OCI-LY3 (cell line): ENCODE measurements at regions not wholly inside any gene's neighbourhood (a gene's known extent, or its start where the extent isn't known, plus 50 kb on each side); places are given as distances from the start of the nearest gene placed in this dataset.

Experiments used
- H2AFZ ChIP-seq: fragments of 200-600, 300-600 bp; shearing (Covaris generic); 2 replicates; pipeline ENCODE4 v1.6.0; 2014; ENCODE audit warnings: antibody characterized with exemption, low read depth, low read length
- H3K27ac ChIP-seq: fragments of 200-600, 300-600 bp; sonication (generic); 2 replicates; pipeline ENCODE4 v1.5.1; 2014; ENCODE audit warnings: mild to moderate bottlenecking, low read length, moderate library complexity, mixed read lengths
- H3K27me3 ChIP-seq: fragments of 200-600, 300-600 bp; sonication (generic); 2 replicates; pipeline ENCODE4 v1.6.1; 2014; ENCODE audit warnings: low read depth, low read length, mixed read lengths
- H3K36me3 ChIP-seq: fragments of 200-600, 300-600 bp; sonication (generic); replicated peaks from 2 replicates; pipeline ENCODE3; 2014; ENCODE audit warnings: low read depth, low read length, mixed read lengths
- H3K4me1 ChIP-seq: fragments of 300-600, 200-600 bp; sonication (generic); 2 replicates; pipeline ENCODE4 v1.6.1; 2014; ENCODE audit warnings: low read length, mixed read lengths
- H3K4me2 ChIP-seq: fragments of 200-600, 300-600 bp; sonication (generic); 2 replicates; pipeline ENCODE4 v1.6.1; 2014; ENCODE audit warnings: low read length, mixed read lengths
- H3K4me3 ChIP-seq: fragments of 300-600, 200-600 bp; sonication (generic); 2 replicates; pipeline ENCODE4 v1.5.1; 2014; ENCODE audit warnings: antibody characterized with exemption, mild to moderate bottlenecking, low read length, moderate library complexity
- H3K79me2 ChIP-seq: fragments of 300-600, 200-600 bp; shearing (Covaris generic); 2 replicates; pipeline ENCODE4 v1.6.1; 2014; ENCODE audit warnings: mild to moderate bottlenecking, low read length, mixed read lengths
- H3K9ac ChIP-seq: fragments of 300-600, 200-600 bp; shearing (Covaris generic); 2 replicates; pipeline ENCODE4 v1.6.0; 2014; ENCODE audit warnings: mild to moderate bottlenecking, low read length, moderate library complexity
- H3K9me3 ChIP-seq: fragments of 200-600, 300-600 bp; shearing (Covaris generic); 2 replicates; pipeline ENCODE4 v1.6.1; 2014; ENCODE audit warnings: low read length, mixed read lengths; ENCODE audit not compliant: insufficient read depth
- H4K20me1 ChIP-seq: fragments of 200-600, 300-600 bp; sonication (generic); 2 replicates; pipeline ENCODE4 v1.6.1; 2016; ENCODE audit warnings: low read length, mixed read lengths; ENCODE audit not compliant: insufficient read depth
- EZH2phosphoT487 ChIP-seq: fragments of 200-600 bp; shearing (Covaris generic); IDR thresholded peaks from 2 replicates; pipeline ENCODE4 v1.6.1; 2018; ENCODE audit warnings: antibody characterized with exemption, mixed run types, low read depth
- TF ChIP-seq, protein P1 (sequence below): fragments of 200-600, 300-600 bp; sonication (generic); IDR thresholded peaks from 2 replicates; pipeline ENCODE4 v1.5.1; 2014; ENCODE audit warnings: antibody characterized with exemption, low read length, low read depth

DNA sequence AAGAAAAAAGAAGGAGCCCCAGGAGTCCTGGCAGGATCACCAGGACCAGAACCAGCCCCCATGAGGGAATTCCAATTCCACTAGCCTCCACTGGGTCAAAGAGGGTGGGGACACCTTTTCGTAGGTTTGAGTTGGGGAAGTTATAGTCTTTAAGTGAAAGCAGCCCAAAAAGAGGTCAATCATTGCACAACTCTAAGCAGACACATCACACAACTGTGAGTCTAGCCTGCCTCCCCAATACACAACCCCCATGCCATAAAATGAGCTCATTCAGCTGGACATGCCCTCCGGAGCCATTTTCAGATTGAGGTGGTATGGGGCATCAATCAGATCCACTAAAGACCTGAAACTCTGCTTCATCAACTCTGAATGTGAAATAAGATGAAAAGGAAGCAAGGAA, 179.9 kb downstream of the NPHP4 start:
- no peaks in the 10 kb centered on the region for H3K9me3 ChIP-seq
- no peak overlapping the region for H3K4me3 ChIP-seq
- no peaks in the 10 kb centered on the region for H4K20me1 ChIP-seq
- H3K27me3 ChIP-seq, result no peaks in the 10 kb centered on the region
- H3K4me2 ChIP-seq, result no peak overlapping the region
- TF ChIP-seq, protein P1, sequence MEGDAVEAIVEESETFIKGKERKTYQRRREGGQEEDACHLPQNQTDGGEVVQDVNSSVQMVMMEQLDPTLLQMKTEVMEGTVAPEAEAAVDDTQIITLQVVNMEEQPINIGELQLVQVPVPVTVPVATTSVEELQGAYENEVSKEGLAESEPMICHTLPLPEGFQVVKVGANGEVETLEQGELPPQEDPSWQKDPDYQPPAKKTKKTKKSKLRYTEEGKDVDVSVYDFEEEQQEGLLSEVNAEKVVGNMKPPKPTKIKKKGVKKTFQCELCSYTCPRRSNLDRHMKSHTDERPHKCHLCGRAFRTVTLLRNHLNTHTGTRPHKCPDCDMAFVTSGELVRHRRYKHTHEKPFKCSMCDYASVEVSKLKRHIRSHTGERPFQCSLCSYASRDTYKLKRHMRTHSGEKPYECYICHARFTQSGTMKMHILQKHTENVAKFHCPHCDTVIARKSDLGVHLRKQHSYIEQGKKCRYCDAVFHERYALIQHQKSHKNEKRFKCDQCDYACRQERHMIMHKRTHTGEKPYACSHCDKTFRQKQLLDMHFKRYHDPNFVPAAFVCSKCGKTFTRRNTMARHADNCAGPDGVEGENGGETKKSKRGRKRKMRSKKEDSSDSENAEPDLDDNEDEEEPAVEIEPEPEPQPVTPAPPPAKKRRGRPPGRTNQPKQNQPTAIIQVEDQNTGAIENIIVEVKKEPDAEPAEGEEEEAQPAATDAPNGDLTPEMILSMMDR, result no peak
- TF ChIP-seq EZH2phosphoT487, result no peak
- H3K9ac ChIP-seq, result no peak overlapping the region
- H3K4me1 ChIP-seq, result no peaks in the 10 kb centered on the region
- no peak overlapping the region for H2AFZ ChIP-seq
- H3K27ac ChIP-seq, result no peak overlapping the region
- H3K79me2 ChIP-seq, result no peaks in the 10 kb centered on the region
- H3K36me3 ChIP-seq, result no peaks in the 10 kb centered on the region

DNA sequence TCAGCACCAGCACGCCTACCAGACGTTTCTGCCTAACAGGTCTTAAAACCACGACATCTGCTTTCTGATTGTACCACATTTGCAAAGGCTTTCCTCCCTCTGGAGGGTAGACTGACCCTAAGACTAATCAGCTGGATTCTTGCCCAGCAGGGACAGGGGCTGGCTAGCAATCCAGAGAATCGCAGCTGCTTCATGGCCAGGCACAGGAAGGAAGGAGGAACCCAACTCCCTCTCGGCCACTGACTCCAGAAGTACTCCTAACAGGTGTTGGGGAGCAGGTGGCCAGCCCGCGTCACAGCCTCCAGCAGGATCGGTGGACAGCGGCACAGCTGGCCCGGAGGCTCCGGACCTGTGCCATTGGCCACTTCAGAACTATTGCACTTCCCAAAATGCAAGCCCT, 180.8 kb downstream of the NPHP4 start:
- H3K4me3 ChIP-seq, result no peak overlapping the region
- no peaks in the 10 kb centered on the region for H3K36me3 ChIP-seq
- H3K79me2 ChIP-seq, result no peaks in the 10 kb centered on the region
- no peak overlapping the region for H3K4me2 ChIP-seq
- no peak overlapping the region for H3K9ac ChIP-seq
- H3K27me3 ChIP-seq, result no peaks in the 10 kb centered on the region
- TF ChIP-seq, protein P1, result no peak
- no peak for TF ChIP-seq EZH2phosphoT487
- no peaks in the 10 kb centered on the region for H3K9me3 ChIP-seq
- no peak overlapping the region for H3K27ac ChIP-seq
- no peak overlapping the region for H2AFZ ChIP-seq
- H4K20me1 ChIP-seq, result no peaks in the 10 kb centered on the region
- no peaks in the 10 kb centered on the region for H3K4me1 ChIP-seq

DNA sequence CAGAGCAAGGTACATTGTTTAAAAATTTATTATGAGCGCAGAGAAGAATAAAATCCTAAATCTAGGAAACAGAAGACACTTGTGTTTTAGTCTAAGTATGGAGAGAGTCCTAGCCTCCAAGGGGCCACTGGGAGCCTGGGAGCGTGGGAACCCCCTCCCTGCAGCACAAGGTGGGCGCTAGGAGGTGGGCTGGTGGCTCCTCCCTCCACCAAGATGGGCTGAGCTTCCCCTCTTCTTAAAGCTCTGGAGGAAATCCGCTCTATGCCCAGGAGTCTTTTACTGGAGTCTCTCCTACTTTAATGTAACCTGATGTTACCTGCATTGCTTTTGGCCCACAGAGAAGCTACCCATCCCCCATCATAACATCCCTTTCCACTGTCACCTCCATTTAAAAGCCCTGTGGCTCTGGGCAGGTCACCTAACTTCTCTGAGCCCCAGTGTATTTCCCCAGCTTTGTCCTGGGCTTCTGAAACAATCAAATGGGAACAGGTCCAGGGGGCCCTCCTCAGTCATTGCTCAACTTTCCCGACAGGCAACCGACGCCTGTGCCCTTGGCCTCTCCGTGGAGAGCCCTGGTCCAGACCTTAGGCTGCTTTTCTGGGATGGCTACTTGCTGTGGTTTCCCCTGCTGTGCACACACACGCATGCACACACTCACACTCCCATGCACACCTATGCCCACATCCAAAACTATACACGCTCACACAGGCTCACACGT, 181.5 kb downstream of the NPHP4 start:
- TF ChIP-seq EZH2phosphoT487, result no peak
- TF ChIP-seq, protein P1, result no peak
- Histone ChIP-seq H3K36me3 (no peaks in the 10 kb centered on the region), H2AFZ (no peak overlapping the region), H3K27me3 (no peaks in the 10 kb centered on the region), H3K79me2 (no peaks in the 10 kb centered on the region), H4K20me1 (no peaks in the 10 kb centered on the region), H3K27ac (no peak overlapping the region), H3K9ac (no peak overlapping the region), H3K9me3 (no peaks in the 10 kb centered on the region), H3K4me3 (no peak overlapping the region), H3K4me2 (no peak overlapping the region), H3K4me1 (no peaks in the 10 kb centered on the region)

DNA sequence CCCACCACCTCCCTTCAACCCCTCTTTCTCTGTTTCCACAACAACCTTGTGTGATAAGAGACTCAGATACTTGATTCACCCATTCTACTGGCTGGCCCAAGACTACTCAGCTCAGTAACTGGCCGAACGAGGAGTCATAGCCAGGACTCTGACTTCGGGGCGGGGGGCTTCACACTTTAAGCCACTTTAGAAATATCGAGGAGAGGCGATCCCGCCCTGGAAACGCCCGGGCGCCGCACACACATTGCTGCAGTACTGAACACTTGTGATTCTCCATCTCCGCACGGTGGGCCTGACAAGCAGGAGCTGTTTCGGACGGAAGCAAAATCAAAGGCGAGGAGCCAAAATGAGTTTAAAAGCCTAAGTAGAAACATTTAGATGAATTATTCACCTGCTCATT, 182.1 kb downstream of the NPHP4 start:
- no peak overlapping the region for H3K4me2 ChIP-seq
- TF ChIP-seq EZH2phosphoT487, result no peak
- TF ChIP-seq, protein P1, result no peak

More for the DNA sequence above, 182.1 kb downstream of the NPHP4 start:
- no peaks in the 10 kb centered on the region for H3K9me3 ChIP-seq
- H2AFZ ChIP-seq, result no peak overlapping the region
- H3K9ac ChIP-seq, result no peak overlapping the region
- H3K27me3 ChIP-seq, result no peaks in the 10 kb centered on the region
- H3K79me2 ChIP-seq, result no peaks in the 10 kb centered on the region
- H3K27ac ChIP-seq, result no peak overlapping the region
- H3K4me1 ChIP-seq, result no peaks in the 10 kb centered on the region
- H4K20me1 ChIP-seq, result no peaks in the 10 kb centered on the region
- H3K4me3 ChIP-seq, result no peak overlapping the region
- no peaks in the 10 kb centered on the region for H3K36me3 ChIP-seq
